Ovary (tissue), 3 donors: ENCODE measurements at regions not wholly inside any gene's neighbourhood (a gene's known extent, or its start where the extent isn't known, plus 50 kb on each side); places are given as distances from the start of the nearest gene placed in this dataset.

ENCODE experiments used
- EP300 ChIP-seq: sonication (generic); formaldehyde crosslinking; IDR thresholded peaks from one replicate; pipeline ENCODE4 v1.6.1; 2017; ENCODE audit warnings: antibody characterized with exemption
- POLR2A ChIP-seq: fragments of 450-650 bp; IDR thresholded peaks from one replicate; pipeline ENCODE4 v1.6.1; 2017; ENCODE audit warnings: antibody characterized with exemption, mild to moderate bottlenecking, moderate library complexity
- TF ChIP-seq, protein P1 (sequence below), 3 donors: fragments of 450-650 bp in 2 of 3; fragments of 200-600 bp in 1 of 3; IDR thresholded peaks; one replicate each; pipeline versions ENCODE4 v1.5.1 to v1.8.0; 2016 to 2022; ENCODE audit warnings: antibody characterized with exemption in 3 of 3, mild to moderate bottlenecking in 1 of 3
- donor health status: DM: no; HTN: no; CAD: no.

GRCh38 chr15:62644216-62644888 is 398.2 kb upstream of the TPM1 start:
- TF ChIP-seq, protein P1, sequence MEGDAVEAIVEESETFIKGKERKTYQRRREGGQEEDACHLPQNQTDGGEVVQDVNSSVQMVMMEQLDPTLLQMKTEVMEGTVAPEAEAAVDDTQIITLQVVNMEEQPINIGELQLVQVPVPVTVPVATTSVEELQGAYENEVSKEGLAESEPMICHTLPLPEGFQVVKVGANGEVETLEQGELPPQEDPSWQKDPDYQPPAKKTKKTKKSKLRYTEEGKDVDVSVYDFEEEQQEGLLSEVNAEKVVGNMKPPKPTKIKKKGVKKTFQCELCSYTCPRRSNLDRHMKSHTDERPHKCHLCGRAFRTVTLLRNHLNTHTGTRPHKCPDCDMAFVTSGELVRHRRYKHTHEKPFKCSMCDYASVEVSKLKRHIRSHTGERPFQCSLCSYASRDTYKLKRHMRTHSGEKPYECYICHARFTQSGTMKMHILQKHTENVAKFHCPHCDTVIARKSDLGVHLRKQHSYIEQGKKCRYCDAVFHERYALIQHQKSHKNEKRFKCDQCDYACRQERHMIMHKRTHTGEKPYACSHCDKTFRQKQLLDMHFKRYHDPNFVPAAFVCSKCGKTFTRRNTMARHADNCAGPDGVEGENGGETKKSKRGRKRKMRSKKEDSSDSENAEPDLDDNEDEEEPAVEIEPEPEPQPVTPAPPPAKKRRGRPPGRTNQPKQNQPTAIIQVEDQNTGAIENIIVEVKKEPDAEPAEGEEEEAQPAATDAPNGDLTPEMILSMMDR (IDR thresholded peaks at IDR 0.05) = no peak
- TF ChIP-seq POLR2A = no peak
- TF ChIP-seq EP300 = no peak
